Left lobe of liver (tissue), 2 donors: ENCODE measurements at regions not wholly inside any gene's neighbourhood (a gene's known extent, or its start where the extent isn't known, plus 50 kb on each side); places are given as distances from the start of the nearest gene placed in this dataset.
"Not testable (repeated sequence)": the region's sequence is repeated elsewhere in the genome, so short reads cannot be mapped to it uniquely, and the experiment has no call there.

Experiments
- ATAC-seq: fragments of 200-7000 bp; cut with Tn5 transposase; one replicate; pipeline ENCODE4 v1.9.1; 2020; ENCODE audit warnings: mild to moderate bottlenecking, moderate library complexity
- DNase-seq: peaks from one replicate; pipeline ENCODE4 v3.0.0-alpha.2; 2020; ENCODE audit warnings: low spot score
- donor health status: DM: no; HTN: no; CAD: no; lungs with moderate emphysema.
- donor health status: DM: no; HTN: yes; CAD: no.

GRCh38 chr9:64130325-64130724 lies 1154.7 kb downstream of the FOXD4L5 start:
- ATAC-seq, DNase-seq: not testable (repeated sequence)

GRCh38 chr9:64128572-64128971 lies 1156.4 kb downstream of the FOXD4L5 start:
- ATAC-seq: no peak

GRCh38 chr9:64121602-64122001 lies 1163.4 kb downstream of the FOXD4L5 start:
- not testable (repeated sequence) for DNase-seq, ATAC-seq

More at GRCh38 chr9:64128572-64128971, 1156.4 kb downstream of the FOXD4L5 start:
- no peak for DNase-seq

- DNase-seq, ATAC-seq: not testable (repeated sequence)
Measured at GRCh38 chr9:64117329-64117728, 1167.7 kb downstream of the FOXD4L5 start.

GRCh38 chr9:64107867-64108266 lies 1177.1 kb downstream of the FOXD4L5 start:
- ATAC-seq, DNase-seq: not testable (repeated sequence)

GRCh38 chr9:64107211-64107610 lies 1177.8 kb downstream of the FOXD4L5 start:
- not testable (repeated sequence) for DNase-seq

GRCh38 chr9:64105193-64105592 lies 1179.8 kb downstream of the FOXD4L5 start:
- not testable (repeated sequence) for DNase-seq, ATAC-seq

More at GRCh38 chr9:64107211-64107610, 1177.8 kb downstream of the FOXD4L5 start:
- ATAC-seq: not testable (repeated sequence)

GRCh38 chr9:64101504-64101903 lies 1183.5 kb downstream of the FOXD4L5 start:
- ATAC-seq, DNase-seq: not testable (repeated sequence)

- not testable (repeated sequence) for DNase-seq, ATAC-seq
Measured at GRCh38 chr9:64100571-64101155, 1184.3 kb downstream of the FOXD4L5 start.

- not testable (repeated sequence) for ATAC-seq, DNase-seq
Measured at GRCh38 chr9:64085998-64086397, 1199.0 kb downstream of the FOXD4L5 start.

- DNase-seq, ATAC-seq: not testable (repeated sequence)
Measured at GRCh38 chr9:64071358-64072253, 1213.4 kb downstream of the FOXD4L5 start.

- not testable (repeated sequence) for DNase-seq
Measured at GRCh38 chr9:64070611-64071357, 1214.2 kb downstream of the FOXD4L5 start.

GRCh38 chr9:64070083-64070482 lies 1214.9 kb downstream of the FOXD4L5 start:
- not testable (repeated sequence) for DNase-seq, ATAC-seq

More at GRCh38 chr9:64070611-64071357, 1214.2 kb downstream of the FOXD4L5 start:
- ATAC-seq: not testable (repeated sequence)

- no peak for ATAC-seq
- DNase-seq: no peak
Measured at GRCh38 chr9:64066736-64067368, 1218.2 kb downstream of the FOXD4L5 start.

- ATAC-seq (no peak), DNase-seq (no peak)
Measured at GRCh38 chr9:64061013-64061627, 1223.9 kb downstream of the FOXD4L5 start.

GRCh38 chr9:64058070-64058469 lies 1226.9 kb downstream of the FOXD4L5 start:
- ATAC-seq: not testable (repeated sequence)

GRCh38 chr9:64057553-64057952 lies 1227.5 kb downstream of the FOXD4L5 start:
- ATAC-seq (no peak), DNase-seq (no peak)

More at GRCh38 chr9:64058070-64058469, 1226.9 kb downstream of the FOXD4L5 start:
- DNase-seq: not testable (repeated sequence)

GRCh38 chr9:64028925-64029324 lies 1256.1 kb downstream of the FOXD4L5 start:
- not testable (repeated sequence) for ATAC-seq, DNase-seq

- DNase-seq, ATAC-seq: not testable (repeated sequence)
Measured at GRCh38 chr9:64020696-64021491, 1264.1 kb downstream of the FOXD4L5 start.
